HG03097 (cell line): ENCODE measurements at regions not wholly inside any gene's neighbourhood (a gene's known extent, or its start where the extent isn't known, plus 50 kb on each side); places are given as distances from the start of the nearest gene placed in this dataset.
A peak's percentile ranks its signal among the peaks of the same experiment; 100 is the strongest.
"Not testable (repeated sequence)": the region's sequence is repeated elsewhere in the genome, so short reads cannot be mapped to it uniquely, and the experiment has no call there.

ENCODE experiments used
- ATAC-seq: cut with Tn5 transposase; IDR thresholded peaks from one replicate; pipeline ENCODE4 v1.9.1; 2021; ENCODE audit not compliant: unreplicated experiment, low FRiP score

DNA sequence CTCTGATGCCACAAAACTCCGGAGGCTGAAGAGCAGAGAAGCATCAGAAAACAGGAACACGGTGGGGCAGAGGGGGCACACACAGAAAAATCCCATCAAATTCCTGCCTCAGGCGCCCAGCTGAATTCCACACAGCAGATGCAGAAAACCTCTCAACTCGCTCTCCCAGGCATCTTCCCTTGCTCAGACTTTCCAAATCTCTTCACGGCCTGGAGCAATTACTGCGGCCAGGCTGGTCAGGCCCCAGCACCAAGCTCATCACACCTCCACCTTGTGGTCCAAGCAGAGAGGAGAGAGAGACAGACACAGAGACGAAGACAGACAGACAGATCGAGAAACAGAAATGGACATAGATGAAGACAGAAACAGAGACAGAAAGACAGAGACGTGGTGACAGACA lies 89.0 kb downstream of the NCOR2 start:
- ATAC-seq: no peak

DNA sequence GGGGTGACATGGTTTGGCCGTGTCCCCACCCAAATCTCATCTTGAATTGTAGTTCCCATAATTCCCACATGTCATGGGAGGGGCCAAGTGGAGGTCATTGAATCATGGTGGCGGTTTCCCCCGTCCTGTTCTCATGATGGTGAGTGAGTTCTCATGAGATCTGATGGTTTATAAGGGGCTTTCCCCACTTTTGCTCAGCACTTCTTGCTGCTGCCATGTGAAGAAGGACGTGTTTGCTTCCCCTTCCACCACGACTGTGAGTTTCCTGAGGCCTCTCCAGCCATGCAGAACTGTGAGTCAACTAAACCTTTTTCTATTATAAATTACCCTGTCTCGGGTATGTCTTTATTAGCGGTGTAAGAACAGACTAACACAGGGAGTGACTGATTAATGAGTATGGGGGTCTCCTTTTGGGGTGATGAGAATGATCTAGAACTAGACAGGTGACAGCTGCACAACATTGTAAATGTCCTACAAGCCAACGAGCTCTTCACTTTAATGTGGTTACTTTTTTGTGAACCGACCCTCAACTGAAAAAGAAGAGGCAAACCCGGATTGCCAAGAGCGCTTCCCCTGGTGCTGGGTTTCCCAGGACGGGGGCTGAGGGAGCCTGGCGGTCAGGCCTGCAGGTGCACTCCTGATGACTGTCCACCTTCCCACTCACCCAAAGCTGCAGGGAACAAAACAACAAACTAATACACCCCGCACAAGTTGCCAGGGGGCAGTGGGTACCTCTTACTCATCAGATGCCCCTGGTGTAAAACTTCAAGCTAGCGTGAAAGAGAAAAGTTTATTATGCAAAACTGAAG lies 90.1 kb downstream of the NCOR2 start:
- ATAC-seq: no peak

DNA sequence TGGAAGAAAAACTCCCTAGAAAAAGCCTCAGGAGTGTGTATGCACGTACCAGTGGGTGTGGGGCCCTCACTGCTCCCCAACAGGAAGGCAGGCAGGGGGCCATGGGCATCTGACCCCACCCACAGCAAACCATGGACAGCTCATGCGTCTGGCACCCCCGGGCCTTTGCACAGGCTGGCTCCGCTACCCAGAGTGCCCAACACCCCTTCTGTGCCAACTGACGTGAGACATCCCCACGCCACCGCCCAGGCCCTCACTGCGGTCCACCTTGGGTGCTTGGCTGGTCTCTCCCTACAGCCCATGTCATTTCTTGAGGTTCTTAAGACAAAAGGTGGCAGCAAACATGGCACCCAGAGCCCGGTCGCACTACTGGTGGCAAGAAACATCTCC lies 91.4 kb downstream of the NCOR2 start:
- ATAC-seq: no peak

DNA sequence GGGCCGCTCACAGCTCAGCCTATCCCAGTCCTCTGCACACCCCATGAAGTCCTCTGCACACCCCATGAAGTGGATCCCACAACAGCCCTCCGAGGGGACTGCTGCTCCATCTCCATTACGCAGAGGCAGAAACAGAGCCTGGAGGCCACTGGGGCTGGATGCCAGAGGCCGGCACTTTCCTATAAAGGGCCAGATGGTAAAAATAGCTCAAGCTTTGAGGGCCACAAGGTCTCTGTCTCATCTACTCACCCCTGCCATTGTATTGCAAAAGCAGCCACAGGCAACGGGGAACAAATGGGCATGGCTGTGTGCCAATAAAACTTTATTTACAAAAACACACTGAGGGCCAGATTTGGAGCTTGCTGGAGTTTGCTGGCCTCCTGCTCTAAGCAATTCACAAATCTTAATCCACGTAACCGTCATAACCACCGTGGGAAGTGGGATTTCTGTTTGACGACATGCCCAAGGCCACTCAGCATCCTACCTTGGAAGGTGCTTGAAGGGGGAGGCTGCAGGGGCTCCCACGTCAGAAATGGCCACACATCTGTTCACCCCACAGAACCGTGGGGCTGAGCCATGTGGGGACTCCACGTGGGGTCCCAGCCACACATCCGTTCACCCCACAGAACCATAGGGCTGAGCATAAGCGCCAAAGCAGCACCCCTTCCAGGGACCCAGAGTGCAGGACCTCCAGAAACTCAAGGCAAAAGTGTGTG lies 92.0 kb downstream of the NCOR2 start:
- no peak for ATAC-seq

DNA sequence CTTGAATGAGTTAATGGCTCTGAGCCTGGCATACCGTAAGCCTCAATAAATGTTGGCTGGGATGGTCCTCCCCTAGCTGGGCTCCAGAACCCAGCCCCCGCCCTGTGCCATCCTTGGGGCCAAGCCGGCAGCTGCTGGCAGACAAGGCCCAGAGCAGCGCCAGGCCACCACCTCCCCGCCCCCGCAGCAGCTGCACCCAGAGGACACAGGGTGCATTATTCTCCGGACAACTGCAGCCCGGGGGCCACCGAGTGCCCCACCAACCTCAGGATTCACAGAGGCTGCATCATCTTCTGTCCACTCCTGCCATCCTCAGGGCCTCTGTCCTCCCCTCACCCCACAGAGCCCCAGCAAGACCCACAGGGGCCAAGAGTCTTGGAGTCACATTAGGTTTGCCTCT lies 92.7 kb downstream of the NCOR2 start:
- no peak for ATAC-seq

DNA sequence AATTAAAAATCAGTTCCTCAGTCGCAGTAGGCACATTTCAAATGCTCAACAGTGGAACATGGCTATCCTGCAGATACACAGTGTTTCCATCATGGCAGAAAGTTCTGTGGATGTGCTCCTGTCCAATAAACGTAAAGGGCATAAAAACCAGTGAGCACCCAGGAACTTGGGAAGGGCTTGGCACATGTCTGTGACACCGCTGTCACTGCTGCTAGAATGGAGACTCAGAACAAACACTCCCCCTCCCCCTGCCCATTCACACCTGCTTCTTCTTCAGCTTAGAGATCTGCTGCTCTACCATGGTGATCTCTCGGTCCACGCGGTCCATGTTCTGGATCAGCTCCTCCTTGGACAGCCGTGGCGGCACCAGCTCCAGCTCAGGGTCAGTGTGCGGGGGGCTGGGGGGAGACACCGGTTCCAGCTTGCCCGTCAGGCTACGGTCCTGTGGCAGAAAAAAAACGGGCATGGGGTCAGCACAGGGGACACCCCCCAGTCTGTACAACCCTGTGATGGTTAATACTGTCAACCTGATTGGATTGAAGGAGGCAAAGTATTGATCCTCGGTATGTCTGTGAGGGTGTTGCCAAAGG lies 94.6 kb downstream of the NCOR2 start:
- ATAC-seq: no peak

DNA sequence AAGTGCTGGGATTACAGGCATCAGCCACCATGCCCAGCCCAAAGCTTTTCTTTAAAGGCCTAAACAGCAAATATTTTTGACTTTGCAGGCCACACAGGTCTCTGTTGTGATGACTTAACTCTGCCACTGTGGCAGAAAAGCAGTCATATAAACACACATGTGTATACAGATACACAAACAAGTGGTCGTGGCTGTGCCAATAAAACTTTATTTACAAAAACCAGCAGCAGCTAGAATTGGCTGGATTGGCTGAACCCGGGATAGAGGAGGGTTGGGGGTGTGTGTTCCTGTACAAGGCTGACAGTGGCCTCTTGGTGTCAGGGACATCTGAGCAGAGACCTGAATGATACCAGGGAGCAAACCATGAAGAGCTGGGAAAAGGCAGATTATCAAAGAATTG lies 95.6 kb downstream of the NCOR2 start:
- no peak for ATAC-seq

DNA sequence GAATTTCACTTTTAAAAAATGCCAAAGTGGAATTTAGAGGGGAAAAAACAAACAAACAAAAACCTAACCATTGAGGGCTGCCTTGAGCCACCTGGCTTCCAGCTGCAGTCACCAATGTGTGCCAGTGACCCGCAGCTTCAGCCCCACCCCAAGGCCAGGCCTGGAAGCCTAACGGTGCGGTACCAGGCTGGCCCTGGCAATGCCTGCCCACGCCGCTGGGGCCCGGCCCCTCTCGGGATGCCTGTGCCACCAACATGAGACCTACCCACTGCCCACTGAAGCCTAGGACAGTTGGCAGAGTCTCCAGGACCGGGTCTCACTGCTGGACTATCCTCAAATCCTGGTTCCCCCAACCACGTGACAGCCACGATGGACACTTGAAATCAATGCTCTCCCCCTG lies 96.6 kb downstream of the NCOR2 start:
- no peak for ATAC-seq

DNA sequence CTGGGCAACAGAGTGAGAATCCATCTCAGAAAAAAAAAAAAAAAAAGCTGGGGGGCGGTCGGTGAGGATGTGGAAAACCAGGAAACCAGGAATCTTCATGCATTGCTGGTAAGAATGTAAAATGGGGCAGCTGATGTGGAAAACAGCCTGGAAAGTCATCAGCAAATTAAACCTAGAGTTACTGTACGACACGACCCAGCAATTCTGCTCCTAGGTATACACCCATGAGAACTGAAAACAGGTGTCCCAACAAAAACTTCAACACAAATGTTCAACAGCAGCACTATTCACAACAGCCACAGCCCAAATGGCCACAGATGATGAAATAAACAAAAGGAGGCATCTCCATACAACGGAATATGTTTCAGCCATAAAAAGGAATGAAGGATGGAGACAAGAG lies 97.3 kb downstream of the NCOR2 start:
- no peak for ATAC-seq

DNA sequence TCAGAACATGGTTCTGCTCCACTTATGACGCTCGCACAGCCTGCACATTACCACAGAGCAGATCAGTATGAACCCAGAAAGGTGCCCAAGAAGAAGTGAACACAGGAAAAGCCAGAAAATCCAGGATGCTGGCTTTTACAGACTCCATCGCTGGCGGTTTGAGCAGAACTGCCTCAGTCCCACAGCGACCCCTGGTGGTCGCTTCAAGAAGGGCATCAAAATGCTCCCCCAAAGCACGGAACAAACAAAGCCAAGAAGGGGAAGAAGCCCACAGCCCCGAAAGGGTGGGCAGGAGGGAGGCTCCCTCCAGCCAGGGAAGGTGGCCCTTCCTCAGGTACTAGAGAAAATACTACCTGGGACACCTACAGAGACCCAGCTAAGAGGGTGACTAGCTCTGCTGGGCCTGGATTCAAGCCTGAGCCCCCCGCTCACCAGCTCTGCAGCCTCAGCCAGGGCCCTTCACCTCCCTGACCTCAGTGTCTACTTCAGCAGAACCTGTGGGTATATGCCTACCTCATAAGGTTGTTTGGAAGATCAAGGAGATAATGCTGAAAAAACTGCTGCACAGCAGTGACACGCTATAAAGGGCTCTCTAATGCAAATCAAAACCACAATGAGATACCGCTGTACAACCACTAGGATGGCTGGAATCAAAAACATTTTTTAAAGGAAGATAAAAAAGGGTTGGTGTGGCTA lies 98.1 kb downstream of the NCOR2 start:
- no peak for ATAC-seq

DNA sequence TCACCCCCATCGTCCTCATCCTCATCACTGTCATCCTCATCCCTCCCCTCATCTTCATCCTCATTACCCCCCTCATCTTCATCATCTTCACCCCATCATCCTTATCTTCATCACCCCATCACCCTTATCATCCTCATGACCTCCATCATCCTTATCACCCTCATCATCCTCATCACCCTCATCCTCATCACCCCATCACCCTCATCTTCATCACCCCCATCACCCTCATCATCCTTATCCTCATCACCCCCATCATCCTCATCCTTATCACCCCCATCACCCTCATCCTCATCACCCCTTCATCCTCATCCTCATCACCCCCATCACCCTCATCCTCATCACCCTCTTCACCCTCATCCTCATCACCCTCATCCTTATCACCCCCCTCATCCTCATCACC lies 99.9 kb downstream of the NCOR2 start:
- not testable (repeated sequence) for ATAC-seq

DNA sequence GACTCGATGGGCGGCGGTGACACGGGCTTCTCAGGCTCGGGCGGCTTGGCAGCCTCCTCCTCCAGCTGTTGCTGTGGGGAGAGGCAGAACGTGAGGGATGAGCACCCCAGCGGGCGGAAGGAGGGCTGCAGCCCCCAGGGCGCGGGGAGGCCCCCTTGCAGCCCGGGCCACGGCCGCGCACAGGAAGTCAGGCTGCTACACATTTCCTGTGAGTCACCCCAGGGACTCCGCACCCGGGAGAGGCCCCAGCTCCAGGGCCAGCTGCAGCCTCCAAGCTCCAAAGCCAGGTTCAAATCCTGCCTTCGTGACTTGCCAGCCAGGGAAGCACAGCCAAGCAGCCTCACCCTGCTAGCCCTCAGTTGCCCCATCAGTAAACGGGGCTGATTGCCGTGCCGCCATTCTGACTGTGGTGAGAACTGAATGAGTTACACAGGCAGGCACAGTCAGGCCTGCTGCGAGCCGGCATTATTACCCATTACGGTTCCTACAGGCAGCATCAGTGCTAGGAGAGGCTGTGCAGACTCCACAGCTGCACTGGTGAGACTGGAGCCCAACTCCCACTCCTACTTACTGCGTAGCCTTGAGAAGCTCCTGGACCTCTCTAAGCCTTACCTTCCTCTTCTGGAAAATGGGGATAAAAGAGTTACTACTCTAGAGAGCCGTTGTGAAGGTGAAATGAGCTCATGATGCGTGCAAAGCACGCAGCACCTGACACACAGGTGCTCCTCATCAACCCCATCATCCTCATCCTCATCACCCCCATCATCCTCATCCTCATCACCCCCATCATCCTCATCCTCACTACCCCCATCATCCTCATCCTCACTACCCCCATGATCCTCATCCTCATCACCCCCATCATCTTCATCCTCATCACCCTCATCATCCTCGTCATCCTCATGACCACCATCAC lies 100.9 kb downstream of the NCOR2 start:
- ATAC-seq: peak; percentile 93

DNA sequence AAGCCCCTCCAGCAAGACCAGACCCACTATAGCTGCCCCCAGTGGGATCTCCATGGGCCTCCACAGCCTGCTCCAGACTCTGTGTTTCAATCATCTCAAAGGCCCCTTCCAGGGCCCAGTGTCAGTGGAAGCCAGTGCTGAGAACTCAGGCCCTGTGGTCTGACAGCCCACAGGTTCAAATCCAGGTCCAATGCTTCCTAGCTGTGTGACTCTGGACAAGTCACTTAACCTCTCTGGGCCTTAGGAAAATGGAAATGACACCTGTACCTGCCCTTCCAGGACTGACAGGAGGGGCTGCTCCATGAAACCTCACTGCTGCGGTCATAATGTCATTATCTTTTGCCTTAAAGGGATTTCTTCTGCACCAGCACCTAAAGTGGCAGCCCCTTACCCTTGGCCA lies 101.9 kb downstream of the NCOR2 start:
- no peak for ATAC-seq

DNA sequence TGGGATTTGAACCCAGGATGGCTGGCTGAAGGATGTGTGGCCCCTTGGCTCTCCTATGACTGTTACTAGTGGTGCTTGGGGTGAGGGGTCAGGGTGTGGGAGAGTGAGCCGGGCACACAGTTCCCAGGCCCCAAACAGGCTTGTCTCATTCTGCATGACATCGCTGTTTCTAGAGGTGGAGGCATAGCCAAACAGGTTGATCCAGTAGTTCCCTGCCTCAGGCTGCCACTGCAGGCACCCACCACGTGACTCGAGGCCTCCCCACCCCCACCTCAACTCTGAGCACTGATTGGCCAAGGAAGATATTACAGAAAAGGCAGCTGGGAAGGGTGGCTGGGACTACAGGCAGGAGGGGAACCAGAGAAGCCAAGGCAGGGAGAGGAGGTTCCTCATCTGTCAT lies 102.6 kb downstream of the NCOR2 start:
- no peak for ATAC-seq

DNA sequence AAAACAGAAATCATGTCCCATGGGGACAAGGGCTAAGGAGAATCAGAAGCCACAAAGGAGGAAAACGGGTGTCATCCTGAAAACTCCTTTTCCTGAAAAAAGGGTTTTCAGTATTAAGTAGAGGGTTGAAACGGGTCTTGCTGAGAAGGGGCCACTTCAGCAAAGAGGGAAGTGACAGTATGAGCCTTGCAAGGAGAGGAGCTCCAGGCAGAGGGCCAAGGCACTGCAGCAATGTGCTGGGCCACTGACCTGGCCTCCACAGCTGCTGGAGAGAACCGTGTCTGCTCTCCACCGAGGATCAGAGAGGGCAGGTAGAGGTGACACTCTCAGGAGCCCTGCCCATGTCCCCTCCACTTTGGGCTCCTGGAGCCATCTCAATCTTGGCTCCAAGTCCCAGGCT lies 103.3 kb downstream of the NCOR2 start:
- ATAC-seq: no peak

DNA sequence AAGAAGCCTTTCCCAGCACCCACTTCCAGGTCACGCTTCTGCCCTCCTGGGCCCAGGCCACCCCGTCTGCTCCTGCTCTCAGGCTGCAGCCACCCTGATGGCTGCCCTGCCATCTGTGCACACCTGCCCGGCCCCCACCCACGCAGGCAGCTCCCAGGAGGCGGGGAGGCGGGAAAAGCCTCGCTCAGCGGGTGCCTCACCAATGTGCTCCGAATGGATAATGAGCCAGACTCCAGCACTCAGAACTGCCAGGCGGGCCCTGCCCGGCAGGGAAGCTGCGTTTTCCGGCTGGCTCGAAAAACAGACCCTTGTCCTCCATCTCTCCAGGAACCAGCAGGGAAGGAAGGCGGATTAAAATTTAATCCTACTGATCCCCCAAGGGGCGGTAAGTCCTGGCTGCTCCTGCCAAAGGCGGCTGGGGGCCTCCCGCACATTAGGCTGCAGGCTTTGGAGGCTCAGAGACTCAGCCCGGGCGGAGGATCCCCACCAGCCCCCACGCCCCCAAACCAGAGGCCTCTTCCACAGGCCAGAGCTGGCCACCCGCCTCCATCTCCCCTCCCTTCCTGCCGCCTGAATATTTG lies 104.0 kb downstream of the NCOR2 start:
- ATAC-seq: no peak

DNA sequence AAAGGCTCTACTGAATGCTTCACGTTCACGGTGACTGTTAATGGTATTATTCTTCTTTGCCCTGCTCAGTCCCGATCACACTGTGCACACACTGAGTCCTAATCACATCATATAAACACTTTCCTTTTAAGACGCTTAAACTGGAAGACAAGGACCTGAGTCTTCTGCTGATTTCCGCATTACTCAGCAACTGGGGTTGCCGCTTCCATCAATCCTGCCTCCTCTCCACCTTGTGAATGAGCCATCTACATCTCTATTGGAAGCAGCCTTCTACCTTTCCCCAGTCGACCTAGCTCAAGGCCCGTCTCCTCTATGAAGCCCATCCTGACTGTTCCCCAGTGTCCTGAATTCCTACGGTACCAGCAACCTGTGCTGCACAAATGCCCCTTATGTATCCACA lies 104.7 kb downstream of the NCOR2 start:
- ATAC-seq: no peak

DNA sequence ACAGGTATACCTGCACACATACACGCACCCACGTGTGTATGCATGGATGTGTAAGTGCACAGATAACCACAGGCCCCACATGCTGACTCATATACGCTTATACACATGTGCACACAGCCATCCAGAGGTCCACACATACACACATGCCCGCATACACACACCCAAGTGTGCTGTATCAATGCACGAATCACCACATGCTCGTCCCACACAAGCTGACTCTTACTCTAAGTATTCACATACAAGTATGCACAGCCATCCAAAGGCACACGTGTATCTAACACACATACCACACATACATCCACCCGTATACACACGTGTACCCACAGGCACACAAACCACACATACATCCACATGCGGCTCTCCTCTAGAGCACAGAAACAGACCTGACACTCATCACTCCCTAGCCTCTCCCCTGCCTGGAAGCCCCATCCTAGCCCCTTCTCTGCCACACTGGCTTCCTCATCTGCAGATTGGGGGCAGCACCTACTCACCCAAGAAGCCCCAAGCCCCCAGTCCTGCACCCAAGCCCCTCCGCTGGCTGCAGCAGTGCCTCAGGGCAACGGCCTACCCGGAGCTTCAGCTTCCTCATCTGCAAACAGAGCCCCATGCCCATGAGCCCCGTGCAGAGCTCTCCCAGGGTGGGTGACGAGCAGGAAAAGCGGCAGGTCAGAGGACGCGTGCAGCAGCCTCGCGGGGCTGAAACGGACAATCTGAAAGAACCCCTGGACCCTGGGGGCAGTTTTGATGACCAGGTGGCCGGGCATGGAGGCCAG lies 105.4 kb downstream of the NCOR2 start:
- ATAC-seq: no peak

DNA sequence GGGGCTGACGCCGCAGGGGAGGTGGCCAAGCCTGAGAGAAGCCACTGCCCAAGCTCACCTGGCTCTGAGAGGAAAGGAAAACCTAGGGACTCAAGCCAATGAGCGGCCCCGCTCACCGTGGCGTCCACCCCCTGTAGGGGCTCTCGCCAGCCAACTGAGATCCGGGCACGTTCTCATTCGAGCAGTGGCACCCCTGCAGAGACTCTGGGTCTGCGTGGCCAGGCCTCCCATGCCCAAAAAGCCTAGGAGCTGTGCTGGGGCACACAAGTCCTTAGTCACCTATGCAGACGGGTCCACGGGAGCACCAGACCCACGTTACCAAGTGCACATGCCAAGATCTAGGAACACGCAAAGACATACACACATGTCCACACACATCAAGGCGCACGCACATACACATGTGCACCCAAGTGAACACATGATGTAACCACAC lies 106.2 kb downstream of the NCOR2 start:
- no peak for ATAC-seq
